ENCODE measurements at regions not wholly inside any gene's neighbourhood (a gene's known extent, or its start where the extent isn't known, plus 50 kb on each side); places are given as distances from the start of the nearest gene placed in this dataset.
A peak's percentile ranks its signal among the peaks of the same experiment; 100 is the strongest.
"Not testable (repeated sequence)": the region's sequence is repeated elsewhere in the genome, so short reads cannot be mapped to it uniquely, and the experiment has no call there.

DNA sequence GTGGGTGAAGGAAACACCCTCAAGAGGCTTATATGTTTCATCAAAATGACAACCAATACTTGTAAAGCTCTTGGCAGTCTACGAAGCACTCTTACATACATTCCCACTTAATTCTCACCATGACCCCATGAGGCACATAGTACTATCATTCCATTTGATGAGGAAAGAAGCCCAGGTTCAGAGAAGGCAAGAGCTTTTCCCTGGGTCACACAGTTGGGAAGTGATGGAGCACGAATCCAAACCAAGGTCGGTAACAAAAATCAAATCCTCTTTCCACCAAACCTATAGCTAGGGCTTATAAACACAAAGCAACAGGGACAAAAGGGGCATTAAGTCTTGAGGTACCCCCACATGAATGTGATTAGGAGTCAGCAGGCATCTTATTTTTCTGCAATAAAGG, 187.1 kb downstream of the UACA start:
- no peak for DNase-seq

DNA sequence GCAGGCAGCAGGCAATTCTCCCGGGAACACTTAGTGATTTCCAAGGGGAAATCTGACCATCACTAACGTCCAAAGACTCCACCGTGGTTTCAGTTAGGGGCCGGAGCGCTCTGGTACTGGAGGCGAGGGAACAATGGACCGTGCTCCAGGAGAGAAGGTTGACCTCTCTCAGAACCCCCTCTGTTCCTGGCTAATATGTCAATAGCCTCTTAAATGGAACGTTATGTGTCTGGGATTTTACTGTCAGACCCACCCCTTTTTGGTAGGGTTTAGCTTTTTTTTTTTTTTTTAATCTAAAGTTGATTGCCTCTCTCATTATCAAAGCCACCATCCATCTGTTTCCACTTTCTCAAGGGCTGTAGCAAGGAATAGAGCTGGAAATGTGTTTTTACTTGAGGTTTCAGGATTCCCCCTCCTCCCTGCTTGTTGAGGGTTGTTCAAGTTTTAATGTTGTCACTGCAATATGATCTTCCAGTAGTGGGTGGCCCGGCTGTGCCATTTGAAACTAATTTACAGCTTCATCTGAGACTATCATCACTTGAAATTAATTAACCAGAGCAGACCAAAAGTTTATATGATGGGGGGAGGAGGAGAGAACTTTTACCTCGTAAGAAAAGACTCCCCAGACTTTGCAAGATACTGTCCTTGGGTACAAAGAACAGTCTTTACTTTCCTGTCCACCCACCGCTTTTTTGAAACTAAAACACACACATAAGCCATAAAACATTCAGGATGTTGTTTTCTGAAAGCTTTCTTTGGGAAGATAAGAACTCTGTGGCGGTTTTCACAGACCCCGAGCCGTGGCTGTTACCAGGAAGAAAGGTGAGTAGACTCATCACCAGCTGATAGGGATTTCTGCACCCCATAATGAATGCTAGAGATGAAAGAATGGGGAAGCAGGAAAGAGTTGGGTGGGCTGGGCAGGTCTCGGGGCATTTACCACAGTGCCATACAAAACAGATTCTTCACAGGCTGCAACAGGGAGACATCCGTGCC, 187.8 kb downstream of the UACA start:
- DNase-seq = no peak

DNA sequence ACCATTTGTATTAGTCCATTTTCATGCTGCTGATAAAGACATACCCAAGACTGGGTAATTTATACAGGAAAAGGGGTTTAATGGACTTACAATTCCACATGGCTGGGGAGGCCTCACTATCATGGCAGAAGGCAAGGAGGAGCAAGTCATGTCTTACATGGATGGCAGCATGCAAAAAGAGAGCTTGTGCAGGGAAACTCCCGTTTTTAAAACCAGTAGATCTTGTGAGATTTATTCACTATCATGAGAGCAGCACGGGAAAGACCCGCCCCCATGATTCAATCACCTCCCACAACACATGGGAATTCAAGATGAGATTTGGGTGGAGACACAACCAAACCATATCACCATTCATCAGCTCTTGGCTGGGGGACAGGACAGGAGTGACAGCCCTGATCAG, 189.0 kb downstream of the UACA start:
- not testable (repeated sequence) for DNase-seq

DNA sequence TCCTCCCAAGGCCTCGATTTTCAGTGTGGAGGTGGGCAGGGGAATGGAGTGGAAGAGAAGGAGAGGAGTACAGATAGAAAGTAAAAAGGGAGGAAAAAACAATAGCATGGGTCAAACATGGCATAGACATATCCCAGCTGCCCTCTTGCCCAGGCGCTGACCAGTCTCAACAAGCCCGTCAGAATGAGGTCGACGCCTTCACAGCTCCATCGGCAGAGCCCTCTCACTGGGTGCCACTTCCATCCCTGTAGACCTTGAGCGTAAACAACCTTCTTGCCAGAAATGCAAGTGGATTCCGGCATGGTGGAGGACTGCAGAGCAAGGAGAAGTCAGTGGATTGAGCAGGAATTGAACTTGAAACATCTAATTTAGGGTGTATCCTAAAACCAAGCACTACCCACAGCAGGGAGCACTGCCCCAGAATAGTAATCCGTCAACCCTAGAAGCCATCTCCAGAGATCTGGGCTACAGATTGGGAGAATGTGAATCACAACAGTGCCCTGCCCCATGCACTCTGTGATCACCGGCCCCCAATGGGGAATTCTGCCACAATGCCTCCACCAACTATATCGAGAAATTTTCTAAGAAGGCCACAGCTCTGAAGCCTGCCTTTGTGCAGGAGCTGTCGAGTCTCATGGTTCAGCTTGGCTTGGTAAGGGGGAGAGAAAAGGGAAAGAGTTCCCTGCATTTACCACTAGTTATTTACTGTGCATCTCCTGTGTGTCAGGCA, 190.1 kb downstream of the UACA start:
- DNase-seq = no peak

DNA sequence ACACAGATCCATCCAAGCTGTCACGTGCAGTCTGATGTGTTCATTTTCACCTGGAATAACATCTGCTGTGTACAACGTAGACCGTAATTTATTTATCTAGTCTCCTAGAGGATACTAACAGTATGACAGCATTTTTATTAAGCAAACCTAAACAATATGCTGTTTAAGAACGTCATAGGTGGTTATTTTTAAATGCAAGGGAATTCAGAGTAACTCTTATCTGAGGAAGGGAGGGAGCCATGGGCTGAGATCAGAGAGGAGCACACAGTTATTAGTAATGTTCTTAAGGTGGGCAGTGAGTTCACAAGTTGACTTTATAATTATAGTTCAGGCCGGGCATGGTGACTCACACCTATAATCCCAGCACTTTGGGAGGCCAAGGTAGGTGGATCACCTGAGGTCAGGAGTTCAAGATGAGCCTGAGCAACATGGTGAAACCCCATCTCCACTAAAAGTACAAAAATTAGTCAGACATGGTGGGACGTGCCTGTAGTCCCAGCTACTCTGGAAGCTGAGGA, 193.6 kb downstream of the UACA start:
- DNase-seq = no peak

DNA sequence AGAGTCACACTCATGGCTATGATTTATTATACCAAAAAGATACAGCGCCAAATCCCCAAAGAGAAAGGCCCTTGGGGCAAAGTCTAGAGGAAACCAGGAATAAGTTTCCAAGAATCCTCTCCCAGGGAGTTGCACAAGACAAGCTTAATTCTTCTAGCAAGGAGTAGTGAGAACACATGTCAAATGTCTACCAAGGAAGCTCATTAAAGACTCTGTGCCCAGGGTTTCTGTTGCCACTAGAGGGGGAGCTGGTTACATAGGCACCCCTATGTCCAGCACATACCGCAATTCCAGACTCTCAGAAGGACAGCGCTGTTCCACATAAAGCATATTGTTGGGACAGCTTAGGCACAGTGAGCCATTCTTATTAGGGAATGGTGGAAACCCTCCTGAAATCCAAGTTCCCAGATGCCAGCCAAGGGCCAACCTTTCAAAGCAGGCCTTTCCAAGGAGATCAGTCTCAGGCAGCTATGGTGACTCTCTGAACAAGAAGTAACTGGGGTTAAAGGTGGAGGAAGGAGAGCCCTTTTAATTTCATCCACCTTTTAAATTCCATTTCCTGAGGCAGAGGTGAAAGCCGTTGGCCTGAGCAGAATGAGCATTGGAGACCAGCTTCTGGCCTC, 194.2 kb downstream of the UACA start:
- DNase-seq = peak; percentile 71

DNA sequence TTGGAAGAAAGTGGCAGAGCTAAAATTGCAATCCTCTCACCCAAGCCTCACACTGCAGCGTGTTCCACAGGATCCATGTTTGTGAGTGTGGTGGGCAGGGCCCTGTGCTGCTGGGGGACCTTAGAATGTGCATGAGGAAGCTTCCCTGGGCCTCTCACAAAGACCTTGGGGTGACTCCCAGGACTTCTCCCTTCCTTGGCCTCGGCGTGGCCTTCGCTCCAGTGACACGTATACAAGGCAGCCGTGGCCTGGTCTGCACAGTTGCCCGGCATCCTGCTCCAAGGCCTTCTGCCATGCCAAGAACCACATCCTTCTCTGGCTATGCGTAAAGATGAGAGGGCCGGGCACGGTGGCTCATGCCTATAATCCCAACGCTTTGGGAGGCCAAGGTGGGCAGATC, 196.4 kb downstream of the UACA start:
- no peak for DNase-seq

DNA sequence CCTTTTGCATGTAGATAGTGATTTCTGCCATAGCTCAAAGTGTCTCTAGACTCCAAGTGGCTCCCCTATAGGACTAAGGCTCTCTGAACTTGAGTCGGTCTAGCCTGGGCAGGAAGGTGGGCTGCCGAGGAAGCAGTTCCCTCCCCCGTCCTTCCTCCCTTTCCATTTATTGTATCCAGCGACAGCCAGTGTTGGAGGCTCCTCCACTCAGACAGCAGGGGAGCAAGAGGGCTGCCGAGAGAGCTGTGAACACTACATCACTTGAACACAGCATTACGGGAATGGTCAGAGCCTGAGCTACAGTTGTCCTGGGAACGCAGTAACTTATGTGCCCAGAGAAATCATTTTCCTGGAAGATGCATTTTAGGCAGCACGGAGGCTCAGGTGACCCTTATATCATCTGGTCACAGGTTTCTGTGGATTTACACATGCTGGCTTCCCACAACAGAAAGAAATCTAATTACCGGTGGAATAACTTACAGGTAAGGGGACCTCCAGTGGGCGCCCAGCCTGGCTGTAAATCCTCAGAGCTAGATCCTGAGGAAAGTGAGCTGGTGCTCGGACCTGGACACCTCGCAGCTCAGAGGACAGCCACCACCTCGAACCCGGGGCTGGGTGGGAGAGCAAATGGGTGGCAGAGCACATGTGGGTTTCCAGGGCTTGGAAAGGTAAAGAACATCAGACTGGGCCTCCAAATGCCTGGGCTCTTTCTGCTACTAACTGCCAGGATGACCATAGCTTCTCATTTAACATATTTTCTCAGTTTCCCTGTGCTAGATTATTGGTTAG, 197.1 kb downstream of the UACA start:
- no peak for DNase-seq

DNA sequence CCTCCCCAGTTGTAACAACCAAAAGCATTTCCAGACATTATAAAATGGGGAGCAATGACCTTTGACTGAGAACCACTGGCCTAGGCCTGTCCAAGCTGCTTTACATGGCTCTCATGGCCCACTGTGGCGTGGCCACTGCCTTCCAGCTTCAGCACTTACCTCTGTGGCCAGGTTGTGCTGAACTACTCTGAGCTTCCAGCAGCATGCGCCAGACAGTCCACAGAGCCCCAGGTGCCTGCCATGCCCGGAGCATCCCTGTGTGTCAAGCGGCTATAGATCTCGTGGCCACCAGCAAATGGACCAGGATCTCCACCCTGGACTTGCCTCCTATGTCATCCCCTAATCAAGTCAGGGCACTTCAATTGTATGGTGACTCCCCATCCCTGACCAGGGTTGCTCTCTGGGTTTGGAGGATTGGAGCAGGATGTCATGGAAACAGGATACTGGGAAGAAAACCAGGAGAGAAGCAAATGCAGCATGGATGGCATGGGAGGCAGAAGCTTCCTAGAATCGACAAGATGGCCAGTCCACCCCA, 199.7 kb downstream of the UACA start:
- DNase-seq = no peak

DNA sequence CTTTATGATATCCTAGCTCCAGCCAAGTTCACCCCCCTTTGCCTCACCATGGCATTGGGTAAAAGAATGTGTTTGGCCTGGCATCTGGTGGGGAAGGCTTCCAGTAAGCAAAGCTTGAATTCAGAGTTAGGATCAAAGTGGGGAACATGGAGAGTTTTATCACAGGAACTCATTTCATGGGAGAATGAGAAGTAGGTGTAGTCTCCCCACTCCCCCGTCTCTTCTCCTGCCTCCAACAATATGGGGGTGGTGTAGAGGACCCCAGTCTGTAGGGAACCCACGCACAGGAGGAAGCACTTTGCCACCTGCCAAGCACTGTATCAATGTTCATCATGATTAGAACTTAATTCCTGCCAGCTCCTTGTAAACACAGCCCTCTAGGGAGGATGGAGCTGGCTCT, 200.5 kb downstream of the UACA start:
- no peak for DNase-seq

DNA sequence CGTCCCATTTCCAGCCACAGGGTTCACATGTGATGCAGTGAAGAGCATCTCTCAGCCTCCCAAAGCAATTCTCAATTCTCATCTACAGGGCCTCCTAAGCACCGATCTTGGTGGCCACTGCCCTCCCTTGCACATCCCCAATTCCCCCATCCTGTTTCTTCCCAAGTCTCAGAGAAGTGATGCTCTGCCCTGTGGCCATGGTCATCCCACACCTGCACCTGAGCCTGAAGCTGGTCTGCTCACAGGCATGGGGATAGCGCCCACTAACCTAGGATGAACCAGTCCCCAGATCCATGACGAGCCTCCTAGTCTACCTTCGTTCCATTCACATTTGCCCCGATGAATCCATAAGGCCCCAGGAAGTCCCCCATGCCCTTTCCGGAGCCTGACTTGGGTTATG, 201.5 kb downstream of the UACA start:
- no peak for DNase-seq

DNA sequence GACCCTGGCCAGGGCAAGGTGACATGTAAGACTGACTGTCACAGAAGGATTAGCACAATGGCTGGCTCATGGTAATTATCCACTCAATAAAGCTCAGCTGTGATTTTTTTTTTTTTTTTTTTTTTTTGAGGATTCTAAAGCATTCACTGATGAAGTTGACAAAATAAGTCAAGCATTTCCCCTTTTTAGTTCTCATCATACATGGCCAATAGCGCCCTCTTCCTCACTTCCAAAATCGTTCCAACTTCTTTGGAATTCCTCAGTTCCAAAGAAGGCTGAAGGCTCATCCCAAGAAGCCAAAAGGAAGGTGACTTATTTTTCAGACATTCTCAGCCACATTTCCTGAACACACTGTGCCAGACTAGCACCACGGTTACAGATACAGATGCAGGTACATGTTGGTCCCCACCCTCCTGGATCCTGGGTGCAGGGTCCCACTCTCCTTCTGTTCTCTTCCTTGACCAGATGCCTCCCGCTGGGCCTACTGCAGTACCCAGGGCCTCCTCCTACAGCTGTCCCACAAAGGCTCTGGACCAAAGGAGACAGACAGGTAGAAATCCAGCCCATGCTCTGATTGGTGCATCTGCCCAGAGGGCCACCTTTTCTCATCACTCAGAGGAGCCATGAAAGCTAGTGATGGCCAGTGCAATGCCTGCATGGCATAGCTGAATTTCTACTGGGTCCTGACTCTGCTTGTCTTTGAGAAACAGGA, 202.6 kb downstream of the UACA start:
- DNase-seq = no peak

DNA sequence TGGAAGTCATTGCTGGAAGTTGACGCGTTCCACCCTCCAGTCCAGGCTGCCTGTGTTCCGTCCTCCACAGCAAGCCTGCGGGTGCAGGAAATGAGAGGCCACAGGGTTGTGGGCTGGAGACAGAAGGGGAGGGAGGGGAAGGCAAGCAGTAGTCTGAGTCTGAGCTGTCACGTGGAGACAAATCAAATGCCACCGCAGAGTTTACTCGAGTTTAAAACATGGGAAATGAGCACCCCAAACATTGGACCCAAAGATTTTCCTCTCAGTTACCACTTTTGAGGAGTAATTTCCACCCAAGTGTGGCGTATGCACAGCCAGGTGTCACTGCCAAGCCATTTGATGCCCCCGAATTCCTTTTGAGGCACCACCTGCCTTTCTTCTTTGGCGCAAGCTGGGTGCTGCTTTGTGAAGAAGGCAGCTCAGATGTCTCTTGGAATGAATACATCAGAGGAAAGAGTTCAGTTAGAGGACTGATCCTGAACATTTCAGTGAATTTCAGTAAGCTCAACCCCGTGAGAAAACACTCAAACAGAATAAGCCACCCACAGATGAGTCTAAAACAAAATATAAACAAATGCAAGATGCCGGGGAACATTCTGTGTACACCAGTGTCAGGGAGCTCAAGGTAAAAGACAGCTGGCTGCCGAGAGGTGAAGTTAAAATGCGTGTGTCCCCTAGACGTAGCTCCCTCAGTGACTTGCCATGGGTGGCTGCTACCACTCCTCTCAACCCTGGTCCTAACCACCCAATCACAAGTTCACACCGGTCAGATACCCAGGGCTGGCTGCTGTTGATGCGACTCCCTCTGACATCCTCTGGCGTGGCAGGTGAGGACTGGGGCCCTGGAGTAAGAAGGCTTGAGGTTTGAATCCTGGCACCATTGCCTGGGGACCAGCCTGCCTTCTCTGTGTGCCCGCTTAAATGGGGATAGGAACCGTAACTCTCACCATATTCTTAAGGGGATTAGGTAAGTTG, 203.8 kb downstream of the UACA start:
- peak; percentile 66 for DNase-seq

DNA sequence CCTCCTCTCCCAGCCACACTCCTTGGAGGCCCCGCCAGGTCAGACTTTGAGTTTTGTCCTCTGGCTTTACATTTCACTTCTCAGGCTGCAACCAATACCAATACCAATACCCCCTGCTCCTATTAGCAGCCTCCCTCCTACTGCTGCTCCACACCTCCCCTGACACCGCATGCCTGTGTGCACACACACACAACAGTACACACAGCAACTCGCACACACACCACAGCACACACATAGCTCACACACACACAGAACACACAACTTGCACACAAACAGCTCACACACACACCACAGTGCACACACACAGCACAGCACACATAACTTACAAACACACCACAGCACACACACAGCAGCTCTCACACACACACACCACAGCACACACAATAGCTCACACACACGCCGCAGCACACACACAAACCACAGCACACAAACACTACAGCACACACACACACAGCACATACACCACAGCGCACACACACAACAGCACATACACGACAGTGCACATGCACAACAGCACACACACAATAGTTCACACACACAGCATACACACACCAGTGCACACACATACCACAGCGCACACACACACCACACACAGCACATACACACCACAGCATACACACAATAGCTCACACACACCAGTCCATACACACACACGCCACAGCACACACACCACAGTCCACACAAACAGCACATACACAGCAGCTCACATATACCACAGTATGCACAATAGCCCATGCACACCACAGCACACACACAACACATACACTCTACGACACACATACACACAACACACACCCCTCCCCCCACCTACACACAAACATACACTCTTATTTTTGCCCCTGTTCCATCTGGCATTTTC, 204.7 kb downstream of the UACA start:
- no peak for DNase-seq

DNA sequence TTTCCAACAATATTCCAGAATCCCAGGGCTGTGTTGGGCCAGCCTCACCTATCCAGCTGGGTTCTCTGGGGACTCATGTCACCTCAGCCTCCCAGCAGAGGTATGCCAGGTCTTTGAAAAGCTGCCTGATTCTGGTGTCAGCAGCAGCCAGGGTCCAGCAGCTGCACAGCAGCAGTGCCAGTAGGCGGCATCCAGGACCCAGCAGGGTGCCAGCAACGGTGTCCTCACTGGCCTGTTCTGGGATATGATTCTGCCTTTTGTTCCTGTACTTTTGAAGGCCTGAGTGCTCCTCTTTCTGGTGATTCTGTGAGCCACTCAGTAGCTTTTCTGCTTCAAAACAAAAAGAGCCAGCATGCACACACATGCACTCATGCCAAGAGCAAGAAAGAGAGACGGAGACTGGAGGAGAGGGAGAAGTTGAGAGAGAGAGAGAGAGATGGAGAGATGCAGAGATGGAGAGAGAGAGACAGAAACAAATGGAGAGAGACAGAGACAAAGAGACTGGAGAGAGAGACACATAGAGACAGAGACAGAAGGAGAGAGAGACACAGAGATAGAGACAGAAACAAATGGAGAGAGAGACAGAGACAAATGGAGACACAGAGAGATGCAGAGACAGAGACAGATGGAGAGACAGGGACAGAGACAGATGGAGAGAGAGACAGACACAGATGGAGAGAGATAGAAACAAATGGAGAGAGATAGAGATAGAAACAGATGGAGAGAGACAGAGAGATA, 205.7 kb downstream of the UACA start:
- no peak for DNase-seq

DNA sequence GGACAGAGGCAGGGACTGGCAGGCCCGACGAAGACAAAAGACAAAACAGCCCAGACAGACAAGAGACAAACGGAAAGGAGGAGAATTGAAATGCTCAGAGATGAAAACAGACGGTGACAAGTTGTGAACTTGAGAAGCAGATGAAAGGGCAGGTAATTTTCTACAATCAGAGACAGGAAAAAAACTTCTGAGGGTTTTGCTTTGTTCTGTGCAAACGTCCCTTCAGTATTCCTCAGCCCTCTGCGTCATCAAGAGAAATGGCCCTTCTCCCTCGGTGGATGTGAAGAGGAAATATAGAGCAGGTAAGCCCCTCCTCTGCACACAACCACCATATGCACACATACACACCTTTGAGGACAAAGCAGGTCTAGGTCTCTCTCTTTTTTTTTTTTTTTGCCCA, 206.6 kb downstream of the UACA start:
- no peak for DNase-seq

DNA sequence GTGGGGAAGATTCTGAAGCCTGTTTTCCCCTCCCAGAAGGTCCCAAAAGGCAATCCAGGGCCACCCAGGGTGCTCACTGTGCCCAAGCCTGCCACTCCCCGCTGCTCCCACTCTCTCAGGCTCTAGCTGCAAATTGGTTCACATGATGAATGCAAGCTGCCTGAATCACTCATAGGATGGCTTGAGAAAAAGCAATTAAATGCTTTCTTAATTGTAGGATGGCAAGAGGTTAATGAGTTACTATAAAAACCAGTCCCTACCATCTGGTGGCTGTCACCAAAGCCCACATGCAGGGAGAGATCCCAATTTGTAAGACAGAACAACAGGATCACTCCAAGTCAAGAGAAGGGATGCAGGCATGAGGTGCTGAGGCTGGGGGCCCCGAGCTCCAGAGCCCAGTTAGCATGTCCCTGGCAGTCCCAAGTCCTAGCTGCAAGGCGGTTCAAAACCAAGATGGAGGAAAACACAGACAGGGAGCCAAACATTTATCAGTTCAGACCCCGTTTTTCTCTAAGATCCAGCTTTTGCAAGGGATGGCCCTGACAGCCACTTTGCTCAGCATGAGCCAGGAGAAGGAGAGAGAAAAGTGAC, 207.1 kb downstream of the UACA start:
- DNase-seq = no peak

DNA sequence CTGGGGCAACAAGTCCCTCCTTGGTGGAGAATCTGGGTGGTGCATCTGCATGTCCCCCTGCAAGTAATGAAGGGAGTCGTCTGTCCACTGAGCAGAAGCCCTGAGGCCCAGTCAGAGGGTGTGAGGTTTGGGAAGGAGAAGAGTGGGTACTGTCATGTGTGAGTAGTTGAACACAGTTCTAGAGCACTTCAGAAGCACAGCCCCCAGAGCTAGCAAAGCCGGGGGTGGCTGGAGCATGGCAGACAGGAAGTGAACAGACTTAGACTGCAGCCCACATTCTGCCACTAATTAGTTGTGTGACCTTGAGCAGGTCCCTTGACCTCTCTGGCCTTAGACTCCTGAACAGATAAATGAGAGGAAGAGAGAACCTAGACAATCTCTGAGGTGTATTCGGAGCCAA, 207.6 kb downstream of the UACA start:
- DNase-seq = no peak
